Gastroesophageal sphincter (tissue), 3 donors: ENCODE measurements at regions not wholly inside any gene's neighbourhood (a gene's known extent, or its start where the extent isn't known, plus 50 kb on each side); places are given as distances from the start of the nearest gene placed in this dataset.

Experiments used
- CTCF ChIP-seq, 4 experiments: fragments of 200-600 bp in 2 of 4; fragments of 450-650 bp in 2 of 4; sonication (generic) in 1 of 4; IDR thresholded peaks; one replicate each; pipeline ENCODE4 v1.5.1; 2017 to 2019; ENCODE audit warnings: antibody characterized with exemption in 4 of 4, mild to moderate bottlenecking in 2 of 4, moderate library complexity in 2 of 4
- EP300 ChIP-seq: sonication (generic); formaldehyde crosslinking; IDR thresholded peaks from one replicate; pipeline ENCODE4 v1.6.1; 2017; ENCODE audit warnings: antibody characterized with exemption, mild to moderate bottlenecking
- POLR2A ChIP-seq, 2 donors: fragments of 450-650 bp; IDR thresholded peaks; one replicate each; pipeline ENCODE4 v1.6.1; 2017; ENCODE audit warnings: antibody characterized with exemption in 2 of 2, mild to moderate bottlenecking in 2 of 2, moderate library complexity in 1 of 2
- POLR2AphosphoS5 ChIP-seq: sonication (generic); formaldehyde crosslinking; IDR thresholded peaks from one replicate; pipeline ENCODE4 v1.6.1; 2017; ENCODE audit warnings: antibody characterized with exemption

DNA sequence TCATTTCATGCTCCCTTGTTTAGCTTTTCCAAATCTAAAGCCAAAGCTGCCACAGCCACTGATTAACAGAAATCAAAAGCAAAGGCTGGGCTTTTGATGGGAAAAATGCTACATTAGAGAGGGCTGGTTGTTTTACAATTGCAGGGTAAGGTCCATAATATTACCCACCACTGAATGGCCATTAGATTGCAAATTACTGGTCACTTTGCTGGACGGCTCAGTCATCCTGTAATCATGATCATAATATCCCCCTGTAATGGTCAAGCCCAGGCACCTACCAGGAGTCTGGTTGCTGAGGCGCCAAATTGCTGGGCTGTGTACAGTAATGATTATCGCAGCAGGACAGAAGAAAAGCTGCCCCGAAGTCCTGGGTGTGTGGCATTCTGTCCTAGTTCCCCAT is 286.5 kb downstream of the ZSWIM6 start:
- TF ChIP-seq CTCF (IDR thresholded peaks at IDR 0.05) (no peak), POLR2AphosphoS5 (no peak), EP300 (no peak), POLR2A (IDR thresholded peaks at IDR 0.05) (no peak)
